ENCODE measurements at regions not wholly inside any gene's neighbourhood (a gene's known extent, or its start where the extent isn't known, plus 50 kb on each side); places are given as distances from the start of the nearest gene placed in this dataset.

DNA sequence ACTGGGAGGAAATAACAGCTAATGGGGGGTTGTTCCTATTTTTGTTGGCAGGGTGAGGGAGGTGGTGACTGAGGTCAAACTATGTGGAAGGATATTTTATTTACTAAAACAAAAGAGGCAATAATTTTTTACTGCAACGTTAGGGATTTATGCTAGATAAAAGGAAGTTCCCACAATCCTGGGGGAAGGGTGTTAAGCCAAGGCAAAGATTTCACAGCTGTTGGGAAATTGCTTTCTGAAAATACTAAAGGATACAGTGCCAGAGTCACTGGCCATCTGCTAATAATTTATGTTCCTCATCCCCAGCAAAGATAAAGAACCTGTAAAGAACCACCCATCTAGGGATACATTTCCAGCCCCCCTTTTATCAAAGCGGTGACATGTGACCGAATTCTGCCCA, 756.0 kb upstream of the RBFOX1 start:
- TF ChIP-seq, protein P1, sequence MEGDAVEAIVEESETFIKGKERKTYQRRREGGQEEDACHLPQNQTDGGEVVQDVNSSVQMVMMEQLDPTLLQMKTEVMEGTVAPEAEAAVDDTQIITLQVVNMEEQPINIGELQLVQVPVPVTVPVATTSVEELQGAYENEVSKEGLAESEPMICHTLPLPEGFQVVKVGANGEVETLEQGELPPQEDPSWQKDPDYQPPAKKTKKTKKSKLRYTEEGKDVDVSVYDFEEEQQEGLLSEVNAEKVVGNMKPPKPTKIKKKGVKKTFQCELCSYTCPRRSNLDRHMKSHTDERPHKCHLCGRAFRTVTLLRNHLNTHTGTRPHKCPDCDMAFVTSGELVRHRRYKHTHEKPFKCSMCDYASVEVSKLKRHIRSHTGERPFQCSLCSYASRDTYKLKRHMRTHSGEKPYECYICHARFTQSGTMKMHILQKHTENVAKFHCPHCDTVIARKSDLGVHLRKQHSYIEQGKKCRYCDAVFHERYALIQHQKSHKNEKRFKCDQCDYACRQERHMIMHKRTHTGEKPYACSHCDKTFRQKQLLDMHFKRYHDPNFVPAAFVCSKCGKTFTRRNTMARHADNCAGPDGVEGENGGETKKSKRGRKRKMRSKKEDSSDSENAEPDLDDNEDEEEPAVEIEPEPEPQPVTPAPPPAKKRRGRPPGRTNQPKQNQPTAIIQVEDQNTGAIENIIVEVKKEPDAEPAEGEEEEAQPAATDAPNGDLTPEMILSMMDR (IDR thresholded peaks at IDR 0.05), result no peak
- TF ChIP-seq POLR2AphosphoS5 (IDR thresholded peaks at IDR 0.05), result no peak
- TF ChIP-seq POLR2A (IDR thresholded peaks at IDR 0.05), result no peak

All from breast epithelium (tissue), 3 donors.